Psoas muscle (tissue), 7 donors: ENCODE measurements at regions not wholly inside any gene's neighbourhood (a gene's known extent, or its start where the extent isn't known, plus 50 kb on each side); places are given as distances from the start of the nearest gene placed in this dataset.

Experiments
- ATAC-seq, 4 donors: fragments of 200-7000 bp; cut with Tn5 transposase; one replicate each; pipeline ENCODE4 v1.9.1; 2020; ENCODE audit warnings: moderate library complexity in 3 of 4, mild to moderate bottlenecking in 2 of 4
- DNase-seq, 2 donors: peaks; one replicate each; pipeline ENCODE4 v3.0.0-alpha.2; 2020
- H3K27ac ChIP-seq: fragments of 200-600 bp; one replicate; pipeline ENCODE4 v1.8.0; 2022
- H3K27me3 ChIP-seq, 3 donors: fragments of 200-600 bp in 1 of 3; one replicate each; pipeline versions ENCODE4 v1.6.1 to v1.8.0; 2013 to 2022; ENCODE audit warnings: low read length in 2 of 3, mild to moderate bottlenecking in 2 of 3, moderate library complexity in 1 of 3; ENCODE audit not compliant: insufficient read depth in 3 of 3
- H3K36me3 ChIP-seq, 2 donors: fragments of 200-600 bp in 1 of 2; one replicate each; pipeline versions ENCODE4 v1.6.1 to v1.8.0; 2013 to 2022; ENCODE audit warnings: low read depth in 1 of 2, mild to moderate bottlenecking in 1 of 2, moderate library complexity in 1 of 2; ENCODE audit not compliant: insufficient read depth in 1 of 2
- H3K4me1 ChIP-seq: fragments of 200-600 bp; one replicate; pipeline ENCODE4 v1.8.0; 2022
- H3K4me3 ChIP-seq: fragments of 200-600 bp; one replicate; pipeline ENCODE4 v1.8.0; 2022; ENCODE audit warnings: mild to moderate bottlenecking
- H3K9me3 ChIP-seq: fragments of 200-600 bp; one replicate; pipeline ENCODE4 v1.8.0; 2022
- WGBS, 3 donors: extraction: QIAGEN DNeasy Blood & Tissue Kit; methylation state at CpG; one replicate each; pipeline versions ENCODE4 v1.1.6 to v1.1.7; 2013; 5-methylcytosine and 5-hydroxymethylcytosine counted together
- intact Hi-C, 2 donors: fragments of 100-400 bp; cut with DNase I; formaldehyde crosslinking; loops; one replicate each; pipeline versions ENCODE4 v1.11.0 to v1.14.2; 2022
- TF ChIP-seq, protein P1 (sequence below): fragments of 200-600 bp; IDR thresholded peaks from one replicate; pipeline ENCODE4 v1.8.0; 2022; ENCODE audit warnings: antibody characterized with exemption
- donor health status: healthy with polysubstance abuse.
- donor health status: DM: no; HTN: no; CAD: no; lungs with moderate emphysema.
- donor health status: Bipolar disorder and iron deficiency.
- donor health status: healthy.
- donor health status: DM: yes; HTN: yes; CAD: no.
- donor health status: DM: no; HTN: no; CAD: no.
- donor health status: DM: yes; HTN: yes; CAD: no.

DNA sequence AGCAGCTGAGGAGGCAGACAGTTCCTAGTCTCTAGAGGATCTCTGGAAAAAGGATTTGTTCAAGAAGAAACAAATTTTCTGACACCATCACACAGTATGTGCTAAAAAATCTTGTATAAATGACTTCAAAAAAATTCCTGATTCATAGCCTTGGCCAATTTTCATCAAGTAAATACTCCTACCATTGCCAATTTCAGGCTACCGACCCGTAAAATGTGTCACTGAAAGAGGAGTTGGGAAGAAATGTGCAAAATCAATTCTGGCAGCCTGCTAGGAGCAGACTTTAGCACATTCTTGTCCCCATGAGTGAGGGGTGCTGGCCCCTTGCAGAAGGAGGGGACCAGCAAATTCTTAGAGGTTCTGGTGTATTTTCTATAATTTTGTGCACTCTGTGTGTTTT lies 109.4 kb downstream of the TMEM30B start:
- intact Hi-C loops: no loop called here
- WGBS, 3 donors: 49 to 72% (median 60%) methylated on average over 2 of the region's 2 CpGs
- no peak overlapping the region for H3K27ac ChIP-seq
- H3K27me3 ChIP-seq: no peaks in the 10 kb centered on the region
- ATAC-seq (no peak), DNase-seq (no peak)
- H3K4me3 ChIP-seq: no peak overlapping the region
- no peaks in the 10 kb centered on the region for H3K4me1 ChIP-seq
- H3K9me3 ChIP-seq: no peaks in the 10 kb centered on the region
- TF ChIP-seq, protein P1, sequence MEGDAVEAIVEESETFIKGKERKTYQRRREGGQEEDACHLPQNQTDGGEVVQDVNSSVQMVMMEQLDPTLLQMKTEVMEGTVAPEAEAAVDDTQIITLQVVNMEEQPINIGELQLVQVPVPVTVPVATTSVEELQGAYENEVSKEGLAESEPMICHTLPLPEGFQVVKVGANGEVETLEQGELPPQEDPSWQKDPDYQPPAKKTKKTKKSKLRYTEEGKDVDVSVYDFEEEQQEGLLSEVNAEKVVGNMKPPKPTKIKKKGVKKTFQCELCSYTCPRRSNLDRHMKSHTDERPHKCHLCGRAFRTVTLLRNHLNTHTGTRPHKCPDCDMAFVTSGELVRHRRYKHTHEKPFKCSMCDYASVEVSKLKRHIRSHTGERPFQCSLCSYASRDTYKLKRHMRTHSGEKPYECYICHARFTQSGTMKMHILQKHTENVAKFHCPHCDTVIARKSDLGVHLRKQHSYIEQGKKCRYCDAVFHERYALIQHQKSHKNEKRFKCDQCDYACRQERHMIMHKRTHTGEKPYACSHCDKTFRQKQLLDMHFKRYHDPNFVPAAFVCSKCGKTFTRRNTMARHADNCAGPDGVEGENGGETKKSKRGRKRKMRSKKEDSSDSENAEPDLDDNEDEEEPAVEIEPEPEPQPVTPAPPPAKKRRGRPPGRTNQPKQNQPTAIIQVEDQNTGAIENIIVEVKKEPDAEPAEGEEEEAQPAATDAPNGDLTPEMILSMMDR: no peak
- no peaks in the 10 kb centered on the region for H3K36me3 ChIP-seq

DNA sequence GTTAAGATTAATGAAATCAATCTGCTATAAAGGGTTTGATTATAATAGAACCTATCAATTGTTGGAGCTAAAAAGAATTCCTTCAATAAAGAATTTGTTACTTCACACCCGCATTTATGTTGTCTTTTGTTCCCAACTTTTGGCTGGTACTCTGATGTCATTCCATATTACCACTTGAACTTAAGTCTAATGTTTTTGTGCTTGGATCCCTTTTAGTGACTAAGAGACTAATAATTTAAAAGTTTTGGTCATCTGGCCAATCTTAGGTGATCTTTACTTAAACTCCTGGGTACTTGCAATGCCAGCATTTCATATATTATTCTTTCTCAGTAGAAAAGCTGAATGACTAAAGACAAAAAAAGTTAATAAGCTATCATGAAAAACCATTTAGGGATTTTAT lies 113.0 kb downstream of the TMEM30B start:
- Histone ChIP-seq H3K4me1 (no peaks in the 10 kb centered on the region), H3K27me3 (no peaks in the 10 kb centered on the region), H3K4me3 (no peak overlapping the region), H3K9me3 (no peaks in the 10 kb centered on the region), H3K36me3 (no peaks in the 10 kb centered on the region), H3K27ac (no peak overlapping the region)
- DNase-seq (no peak), ATAC-seq (no peak)
- TF ChIP-seq, protein P1: no peak
- intact Hi-C loops: no loop called here
- WGBS, 3 donors: 95 to 100% (median 97%) methylated on average over 1 of the region's 1 CpG

DNA sequence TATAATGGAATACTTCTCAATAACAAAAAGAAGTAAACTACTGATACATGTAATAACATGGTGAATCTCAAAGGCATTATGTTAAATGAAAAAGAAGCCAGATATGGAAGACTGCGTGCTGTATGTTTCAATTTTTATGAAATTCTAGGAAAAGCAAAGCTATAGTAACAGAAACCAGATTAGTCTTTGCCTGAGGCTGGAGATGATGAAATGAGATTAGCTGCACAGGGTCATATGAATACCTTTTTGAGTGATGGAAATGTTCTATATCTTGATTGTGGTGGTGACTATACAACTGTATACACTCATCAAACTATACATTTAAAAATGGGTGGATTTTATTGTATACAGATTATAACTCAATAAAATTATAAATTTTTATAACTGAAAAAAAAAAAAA lies 113.5 kb downstream of the TMEM30B start:
- no peak for ATAC-seq
- 98 to 100% (median 98%) methylated on average over 1 of the region's 1 CpG for WGBS, 3 donors

DNA sequence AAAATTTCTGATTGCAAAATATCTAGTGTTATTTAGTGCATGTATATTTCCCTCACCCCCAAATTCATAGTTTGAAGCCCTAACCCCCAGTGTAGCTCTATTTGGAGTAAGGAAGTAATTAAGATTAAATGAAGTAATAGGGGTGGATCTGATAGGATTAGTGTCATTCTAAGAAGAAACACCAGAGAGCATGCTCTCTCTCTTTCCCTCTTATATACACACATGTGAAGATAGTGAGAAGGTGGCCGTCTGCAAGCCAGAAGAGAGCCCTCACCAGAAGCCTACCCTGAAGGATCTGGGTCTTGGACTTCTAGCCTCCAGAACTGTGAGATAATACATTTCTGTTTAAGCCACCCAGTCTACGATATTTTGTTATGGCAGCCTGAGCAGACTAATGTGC lies 120.3 kb downstream of the TMEM30B start:
- TF ChIP-seq, protein P1: no peak
- Histone ChIP-seq H3K27me3 (no peaks in the 10 kb centered on the region), H3K27ac (no peak overlapping the region), H3K36me3 (no peaks in the 10 kb centered on the region), H3K4me1 (no peaks in the 10 kb centered on the region), H3K4me3 (no peak overlapping the region), H3K9me3 (no peaks in the 10 kb centered on the region)
- ATAC-seq (no peak), DNase-seq (no peak)
- WGBS, 3 donors: 84 to 91% (median 88%) methylated on average over 2 of the region's 2 CpGs
- intact Hi-C loops: no loop called here

More for the DNA sequence above, 113.5 kb downstream of the TMEM30B start:
- Histone ChIP-seq H3K36me3 (no peaks in the 10 kb centered on the region), H3K9me3 (no peaks in the 10 kb centered on the region), H3K27me3 (no peaks in the 10 kb centered on the region), H3K4me3 (no peak overlapping the region), H3K4me1 (no peaks in the 10 kb centered on the region), H3K27ac (no peak overlapping the region)
- TF ChIP-seq, protein P1: no peak
- intact Hi-C loops: no loop called here
- no peak for DNase-seq

DNA sequence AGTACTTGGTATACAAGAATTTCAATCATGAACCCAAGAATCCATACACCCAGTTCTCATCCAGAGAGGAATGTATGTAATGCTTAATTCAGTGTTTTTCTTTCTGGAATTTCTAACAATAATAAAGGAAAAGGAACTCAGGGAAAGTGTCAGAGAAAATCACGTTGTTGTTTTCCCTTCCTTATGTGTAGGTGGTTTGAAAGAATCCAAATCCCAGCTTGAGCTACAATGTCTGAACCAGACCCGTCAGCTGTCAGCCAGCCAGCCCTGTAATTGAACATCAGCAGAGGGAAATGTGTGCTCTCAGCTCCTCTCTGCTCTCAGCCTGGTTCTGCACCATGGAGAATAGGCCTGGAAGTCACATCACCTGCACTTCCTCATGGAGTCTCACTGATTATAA lies 126.5 kb downstream of the TMEM30B start:
- ATAC-seq (no peak), DNase-seq (no peak)
- Histone ChIP-seq H3K27me3 (no peaks in the 10 kb centered on the region), H3K4me3 (no peak overlapping the region), H3K4me1 (no peaks in the 10 kb centered on the region), H3K27ac (no peak overlapping the region), H3K9me3 (no peaks in the 10 kb centered on the region), H3K36me3 (no peaks in the 10 kb centered on the region)
- 41 to 57% (median 46%) methylated on average over 2 of the region's 2 CpGs for WGBS, 3 donors
- TF ChIP-seq, protein P1: no peak
- intact Hi-C loops: no loop called here
